CD14-positive monocyte (primary cell): ENCODE measurements at regions not wholly inside any gene's neighbourhood (a gene's known extent, or its start where the extent isn't known, plus 50 kb on each side); places are given as distances from the start of the nearest gene placed in this dataset.

ENCODE experiments used
- DNase-seq, 3 donors: peaks; one replicate each; pipeline ENCODE4 v3.0.0-alpha.2; 2011 to 2022
- H2AFZ ChIP-seq: 2 replicates; pipeline ENCODE4 v1.6.0; 2012; ENCODE audit warnings: mild to moderate bottlenecking, low read depth, low read length, inconsistent platforms; ENCODE audit not compliant: insufficient read depth, poor library complexity, severe bottlenecking
- H3K27ac ChIP-seq, 2 donors: 1 replicate in 1 of 2; 2 replicates in 1 of 2; pipeline ENCODE4 v1.5.1; 2012 to 2013; ENCODE audit warnings: low read length in 2 of 2, control low read depth in 1 of 2, inconsistent platforms in 1 of 2, low read depth in 1 of 2, mild to moderate bottlenecking in 1 of 2
- H3K27me3 ChIP-seq, 2 donors: one replicate each; pipeline versions ENCODE4 v1.6.0 to v1.6.1; 2011 to 2013; ENCODE audit warnings: low read length in 2 of 2; ENCODE audit not compliant: control insufficient read depth in 2 of 2, insufficient read depth in 2 of 2
- H3K36me3 ChIP-seq, 2 donors: replicated peaks in 1 of 2; 1 replicate in 1 of 2; 2 replicates in 1 of 2; pipeline versions ENCODE4 v1.5.1 to v1.6.1; 2012 to 2013; ENCODE audit warnings: low read length in 2 of 2, control low read depth in 1 of 2, inconsistent platforms in 1 of 2, mild to moderate bottlenecking in 1 of 2; ENCODE audit not compliant: insufficient read depth in 2 of 2, control insufficient read depth in 1 of 2
- H3K4me1 ChIP-seq, 2 donors: 1 replicate in 1 of 2; 2 replicates in 1 of 2; pipeline versions ENCODE4 v1.5.1 to v1.6.1; 2012 to 2013; ENCODE audit warnings: low read length in 2 of 2, control low read depth in 1 of 2, inconsistent platforms in 1 of 2, mild to moderate bottlenecking in 1 of 2, moderate library complexity in 1 of 2; ENCODE audit not compliant: insufficient read depth in 2 of 2, control insufficient read depth in 1 of 2
- H3K4me2 ChIP-seq: replicated peaks from 2 replicates; pipeline ENCODE3; 2012; ENCODE audit warnings: low read length, moderate library complexity, mild to moderate bottlenecking; ENCODE audit not compliant: poor library complexity, severe bottlenecking; ENCODE audit errors: extremely low read depth
- H3K4me3 ChIP-seq, 3 experiments: fragments of 200-600 bp in 1 of 3; sonication (generic) in 1 of 3; replicated peaks in 1 of 3; 1 replicate in 2 of 3; 2 replicates in 1 of 3; pipeline ENCODE4 v1.5.1; 2011 to 2013; ENCODE audit warnings: low read length in 3 of 3, mild to moderate bottlenecking in 3 of 3, control low read depth in 2 of 3, low read depth in 2 of 3, inconsistent platforms in 1 of 3, moderate library complexity in 1 of 3
- H3K79me2 ChIP-seq: 2 replicates; pipeline ENCODE4 v1.6.0; 2012; ENCODE audit warnings: mild to moderate bottlenecking, control low read depth, inconsistent platforms, low read length, moderate library complexity; ENCODE audit not compliant: insufficient read depth
- H3K9ac ChIP-seq: 2 replicates; pipeline ENCODE4 v1.6.0; 2017; ENCODE audit warnings: low read length, mild to moderate bottlenecking; ENCODE audit not compliant: insufficient read depth, poor library complexity, severe bottlenecking
- H3K9me3 ChIP-seq, 2 donors: replicated peaks in 1 of 2; 1 replicate in 1 of 2; 2 replicates in 1 of 2; pipeline versions ENCODE4 v1.5.1 to v1.6.1; 2012 to 2013; ENCODE audit warnings: low read length in 2 of 2, control low read depth in 1 of 2; ENCODE audit not compliant: control insufficient read depth in 1 of 2, insufficient read depth in 1 of 2
- H4K20me1 ChIP-seq: 2 replicates; pipeline ENCODE4 v1.6.0; 2012; ENCODE audit warnings: mild to moderate bottlenecking, low read length, control low read depth, moderate library complexity; ENCODE audit not compliant: insufficient read depth
- H3K27ac Mint-ChIP-seq, 7 donors: one replicate each; pipeline ENCODE4 v1.8.0; 2020; ENCODE audit warnings: mild to moderate bottlenecking in 7 of 7, mixed read lengths in 7 of 7, moderate library complexity in 6 of 7, inconsistent platforms in 2 of 7
- H3K27me3 Mint-ChIP-seq, 3 donors: one replicate each; pipeline ENCODE4 v1.8.0; 2021 to 2022; ENCODE audit warnings: low read depth in 3 of 3, mild to moderate bottlenecking in 3 of 3, mixed read lengths in 3 of 3, moderate library complexity in 3 of 3, inconsistent platforms in 1 of 3
- H3K36me3 Mint-ChIP-seq, 2 donors: one replicate each; pipeline ENCODE4 v1.8.0; 2020; ENCODE audit warnings: mixed read lengths in 2 of 2, inconsistent platforms in 1 of 2, mild to moderate bottlenecking in 1 of 2
- H3K4me1 Mint-ChIP-seq: one replicate; pipeline ENCODE4 v1.8.0; 2020; ENCODE audit warnings: mild to moderate bottlenecking, mixed read lengths
- H3K4me3 Mint-ChIP-seq, 2 donors: one replicate each; pipeline ENCODE4 v1.8.0; 2020; ENCODE audit warnings: mild to moderate bottlenecking in 2 of 2, mixed read lengths in 2 of 2, moderate library complexity in 1 of 2
- H3K9me3 Mint-ChIP-seq, 7 donors: one replicate each; pipeline ENCODE4 v1.8.0; 2020 to 2022; ENCODE audit warnings: mixed read lengths in 7 of 7, mild to moderate bottlenecking in 6 of 7, moderate library complexity in 6 of 7, inconsistent platforms in 2 of 7
- CTCF ChIP-seq: fragments of 200-600 bp; IDR thresholded peaks from one replicate; pipeline ENCODE4 v1.8.0; 2022; ENCODE audit warnings: antibody characterized with exemption, mild to moderate bottlenecking
- WGBS: methylation state at CpG from one replicate; pipeline ENCODE4 v1.1.5; 2013; ENCODE audit warnings: missing lambda C conversion rate; ENCODE audit not compliant: insufficient coverage; 5-methylcytosine and 5-hydroxymethylcytosine counted together
- intact Hi-C, 2 donors: fragments of 100-400 bp; cut with micrococcal nuclease; formaldehyde crosslinking; loops; one replicate each; pipeline versions ENCODE4 v1.15.0 to v1.15.1; 2023

GRCh38 chr4:14233126-14233525 is 605.6 kb upstream of the BOD1L1 start:
- Mint-ChIP-seq H3K27me3 (peaks cover 0 to 1% (median 0%) of the 10 kb centered on the region in 3 donors), H3K27ac (no peak overlapping the region), H3K9me3 (peaks cover 0 to 4% (median 3%) of the 10 kb centered on the region in 7 donors), H3K36me3 (no peaks in the 10 kb centered on the region), H3K4me1 (no peaks in the 10 kb centered on the region), H3K4me3 (no peak overlapping the region)
- H3K36me3 ChIP-seq: no peaks in the 10 kb centered on the region
- H3K27me3 ChIP-seq: no peaks in the 10 kb centered on the region
- no peak overlapping the region for H3K4me2 ChIP-seq
- intact Hi-C loops: no loop called here
- H3K9me3 ChIP-seq: no peaks in the 10 kb centered on the region
- no peak for TF ChIP-seq CTCF
- 89% methylated on average over 1 of the region's 1 CpG for WGBS
- no peaks in the 10 kb centered on the region for H3K79me2 ChIP-seq
- no peak overlapping the region for H3K4me3 ChIP-seq
- H3K27ac ChIP-seq: no peak overlapping the region
- H3K9ac ChIP-seq: no peak overlapping the region
- H2AFZ ChIP-seq: no peak overlapping the region
- H3K4me1 ChIP-seq: no peaks in the 10 kb centered on the region
- no peaks in the 10 kb centered on the region for H4K20me1 ChIP-seq
- DNase-seq: no peak

GRCh38 chr4:14234307-14234706 is 606.8 kb upstream of the BOD1L1 start:
- no peak overlapping the region for H3K27ac Mint-ChIP-seq
- no peaks in the 10 kb centered on the region for H3K27me3 ChIP-seq
- H3K36me3 Mint-ChIP-seq: no peaks in the 10 kb centered on the region
- DNase-seq: no peak
- H3K36me3 ChIP-seq: no peaks in the 10 kb centered on the region
- no peak for TF ChIP-seq CTCF
- no peak overlapping the region for H2AFZ ChIP-seq
- no peak overlapping the region for H3K4me3 ChIP-seq
- no peak overlapping the region for H3K4me3 Mint-ChIP-seq
- no peaks in the 10 kb centered on the region for H3K79me2 ChIP-seq
- H3K9me3 ChIP-seq: no peaks in the 10 kb centered on the region
- H4K20me1 ChIP-seq: no peaks in the 10 kb centered on the region
- H3K4me1 ChIP-seq: no peaks in the 10 kb centered on the region
- H3K9me3 Mint-ChIP-seq: peaks cover 0 to 4% (median 3%) of the 10 kb centered on the region in 7 donors
- H3K4me2 ChIP-seq: no peak overlapping the region
- peaks cover 0 to 1% (median 0%) of the 10 kb centered on the region in 3 donors for H3K27me3 Mint-ChIP-seq
- H3K27ac ChIP-seq: no peak overlapping the region
- intact Hi-C loops: no loop called here
- no peak overlapping the region for H3K9ac ChIP-seq
- no peaks in the 10 kb centered on the region for H3K4me1 Mint-ChIP-seq
